ENCODE measurements at regions not wholly inside any gene's neighbourhood (a gene's known extent, or its start where the extent isn't known, plus 50 kb on each side); places are given as distances from the start of the nearest gene placed in this dataset.

- no peak for DNase-seq (ENCODE audit: low read depth in 2 of 2)
These were observed 56.0 kb upstream of the CTTNBP2 start for GRCh38 chr7:117929237-117929636.

GRCh38 chr7:117931314-117931713 is 58.1 kb upstream of the CTTNBP2 start:
- no peak for DNase-seq (ENCODE audit: low read depth in 2 of 2)

DNA sequence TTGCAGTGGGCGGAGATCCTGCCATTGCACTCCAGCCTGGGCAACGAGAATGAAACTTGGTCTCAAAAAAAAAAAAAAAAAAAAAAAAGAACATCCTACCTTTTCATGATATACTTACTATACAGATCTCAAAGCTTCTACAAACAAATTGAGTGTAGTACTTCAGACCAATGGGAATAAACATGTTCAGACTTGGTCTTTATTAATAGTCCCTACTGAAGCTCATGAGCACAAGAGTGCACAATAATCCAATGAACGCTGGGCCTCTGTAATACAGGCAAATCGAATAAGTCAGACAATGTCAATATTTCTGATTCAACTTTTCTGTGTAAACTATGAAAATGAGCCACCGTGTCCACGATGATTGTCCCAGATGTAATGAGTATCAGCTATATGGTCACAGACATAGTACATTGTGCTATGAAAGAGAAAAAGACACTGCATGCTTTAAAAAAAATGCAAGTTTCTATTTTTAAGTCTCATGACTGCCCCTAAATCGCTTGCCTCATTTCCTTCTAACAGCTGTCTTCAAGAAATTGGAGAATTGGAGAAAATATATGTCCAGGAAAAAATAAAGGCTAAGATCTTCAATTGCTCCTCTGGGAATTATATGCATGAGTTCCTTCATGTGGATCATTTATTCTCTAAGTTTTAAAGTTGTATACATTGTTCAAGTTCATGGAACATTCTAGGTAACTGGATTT is 64.0 kb upstream of the CTTNBP2 start:
- DNase-seq (ENCODE audit: low read depth in 2 of 2), result no peak

- DNase-seq (ENCODE audit: low read depth in 2 of 2), result no peak
These were observed 64.7 kb upstream of the CTTNBP2 start for GRCh38 chr7:117937753-117938483.

- no peak for DNase-seq (ENCODE audit: low read depth in 2 of 2)
These were observed 68.0 kb upstream of the CTTNBP2 start for GRCh38 chr7:117941138-117941810.

- DNase-seq (ENCODE audit: low read depth in 2 of 2), result no peak
These were observed 69.5 kb upstream of the CTTNBP2 start for GRCh38 chr7:117942780-117943179.

DNA sequence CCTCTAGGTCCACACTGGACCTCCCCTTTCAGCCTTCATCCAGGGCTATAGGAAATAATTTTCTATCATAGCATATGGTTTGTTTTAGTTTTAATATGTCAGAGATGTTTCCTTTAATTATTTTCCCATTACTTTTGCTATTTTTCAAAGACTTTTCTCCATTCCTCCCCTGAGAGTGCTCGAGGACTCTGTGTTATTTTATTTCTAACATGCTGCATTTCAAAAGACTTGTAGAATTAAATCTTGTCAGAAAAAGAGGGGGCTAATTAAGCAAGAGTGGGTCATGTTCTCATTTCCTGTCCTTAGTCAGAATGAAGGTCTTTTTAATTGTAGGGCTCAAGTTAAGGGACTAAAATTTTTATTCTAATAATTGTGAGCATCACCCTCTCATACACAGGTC is 71.6 kb upstream of the CTTNBP2 start:
- no peak for DNase-seq (ENCODE audit: low read depth in 2 of 2)

- DNase-seq (ENCODE audit: low read depth in 2 of 2), result no peak
These were observed 73.0 kb upstream of the CTTNBP2 start for GRCh38 chr7:117946151-117946633.

GRCh38 chr7:117949232-117949631 is 76.0 kb upstream of the CTTNBP2 start:
- no peak for DNase-seq (ENCODE audit: low read depth in 2 of 2)

DNA sequence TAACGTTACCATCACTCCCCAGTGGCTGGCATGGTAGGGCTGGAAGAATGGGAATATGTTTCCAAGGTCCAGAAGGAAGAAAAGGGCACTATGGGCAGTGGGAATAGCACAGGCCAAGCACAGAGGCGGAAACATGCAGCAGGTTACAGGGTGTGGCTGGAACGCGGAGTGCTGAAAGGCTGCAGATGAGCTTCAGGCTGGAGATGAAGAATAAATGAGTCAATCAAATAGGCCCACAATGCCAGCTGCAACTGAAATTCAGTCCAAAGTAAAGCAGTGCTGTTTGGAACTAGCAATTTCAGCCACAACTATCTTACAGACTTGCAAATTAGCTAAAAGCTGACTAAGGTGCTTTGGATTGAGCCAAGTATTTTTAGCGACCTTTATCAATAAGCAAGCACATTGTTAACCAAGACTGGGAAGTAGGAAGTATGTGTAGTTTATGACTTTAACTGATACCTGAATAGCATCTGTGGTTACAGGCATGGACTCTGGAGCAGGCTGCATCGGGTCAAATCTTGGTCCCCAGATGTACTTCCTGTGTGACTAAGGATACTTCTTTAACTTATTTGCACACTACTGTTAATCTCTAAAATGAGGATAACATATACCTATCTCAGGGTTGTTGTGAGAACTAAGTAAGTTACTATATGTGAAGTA is 77.5 kb upstream of the CTTNBP2 start:
- no peak for DNase-seq (ENCODE audit: low read depth in 2 of 2)

DNA sequence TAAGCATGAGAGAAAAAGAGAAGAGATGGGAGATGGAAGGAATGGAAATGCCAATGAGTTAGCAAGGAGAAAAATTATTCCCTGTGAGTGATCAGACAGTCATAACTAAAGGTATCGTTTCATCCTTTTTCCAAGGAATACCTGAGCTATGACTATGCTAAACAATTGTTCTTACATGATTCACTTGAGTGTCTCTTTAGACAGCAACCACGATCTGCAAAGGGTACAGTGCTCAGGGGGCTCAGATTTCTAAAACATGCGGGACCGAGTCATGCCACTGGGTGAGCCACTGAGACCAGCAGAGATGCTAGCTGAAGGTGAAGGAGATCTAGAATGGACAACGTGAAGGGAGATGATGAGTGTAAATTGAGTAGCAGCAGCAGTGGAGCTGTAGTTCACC is 78.0 kb upstream of the CTTNBP2 start:
- DNase-seq (ENCODE audit: low read depth in 2 of 2), result no peak

GRCh38 chr7:117951691-117952280 is 78.5 kb upstream of the CTTNBP2 start:
- no peak for DNase-seq (ENCODE audit: low read depth in 2 of 2)

DNA sequence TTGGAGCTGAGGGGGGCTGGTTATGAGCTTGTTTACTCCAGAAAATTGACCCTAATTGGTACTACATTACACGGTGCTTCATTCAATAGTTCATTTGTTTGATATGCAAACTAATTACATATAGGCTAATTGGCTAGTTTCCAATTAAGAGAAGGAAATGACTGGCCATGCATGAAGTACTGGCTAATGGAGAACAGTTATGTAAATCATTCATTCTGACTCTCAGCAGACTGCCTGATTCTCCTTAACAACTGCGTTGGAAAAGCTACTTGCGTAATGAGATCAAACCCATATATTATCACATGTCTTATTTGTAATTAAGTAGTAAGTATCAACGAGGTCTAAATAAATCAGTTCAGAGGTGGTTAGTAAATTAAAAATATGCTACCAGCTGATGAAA is 81.8 kb upstream of the CTTNBP2 start:
- no peak for DNase-seq (ENCODE audit: low read depth in 2 of 2)

GRCh38 chr7:117960351-117960750 is 87.1 kb upstream of the CTTNBP2 start:
- DNase-seq (ENCODE audit: low read depth in 2 of 2), result no peak

DNA sequence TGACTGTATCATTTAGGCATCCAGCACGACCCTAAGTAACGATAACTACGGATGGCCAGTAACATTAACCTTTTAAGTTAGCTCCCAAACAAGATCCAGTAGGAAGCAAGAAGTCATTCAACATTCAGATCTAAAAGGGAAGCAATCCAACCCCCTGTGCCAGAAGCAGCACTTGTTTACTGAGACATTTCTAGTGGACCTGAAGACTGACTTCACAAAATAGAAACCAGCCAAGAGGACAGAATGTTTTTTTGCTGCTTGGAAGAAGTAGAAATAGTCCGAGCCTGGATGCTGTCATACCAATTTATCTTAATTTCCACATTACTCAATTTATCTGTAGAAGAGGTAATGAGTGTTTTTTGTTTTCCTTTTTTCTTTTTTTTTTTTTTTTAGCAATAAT is 88.0 kb upstream of the CTTNBP2 start:
- DNase-seq (ENCODE audit: low read depth in 2 of 2), result no peak

GRCh38 chr7:117962366-117962994 is 89.2 kb upstream of the CTTNBP2 start:
- no peak for DNase-seq (ENCODE audit: low read depth in 2 of 2)

GRCh38 chr7:117963264-117964197 is 90.3 kb upstream of the CTTNBP2 start:
- DNase-seq (ENCODE audit: low read depth in 2 of 2), result no peak

DNA sequence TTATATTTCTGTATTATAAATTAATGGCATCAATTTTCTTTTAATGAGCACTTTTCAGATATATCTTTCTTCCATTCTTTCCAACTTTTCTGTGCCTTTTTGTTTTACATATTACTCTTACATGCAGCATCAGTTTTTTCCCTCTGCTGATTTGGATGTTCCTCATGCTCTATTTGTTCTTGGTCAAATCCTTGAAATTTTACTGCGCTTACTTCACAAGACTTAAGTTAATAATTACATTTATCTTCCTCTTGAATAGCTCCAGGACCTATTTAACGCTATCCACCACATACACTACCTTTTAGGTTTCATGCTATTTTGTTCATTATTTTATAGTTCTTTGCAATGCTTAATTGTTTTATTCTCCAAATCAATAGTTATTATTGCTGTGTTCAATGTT is 97.6 kb upstream of the CTTNBP2 start:
- DNase-seq (ENCODE audit: low read depth in 2 of 2), result no peak

- no peak for DNase-seq (ENCODE audit: low read depth in 2 of 2)
These were observed 98.5 kb upstream of the CTTNBP2 start for GRCh38 chr7:117971556-117972244.

DNA sequence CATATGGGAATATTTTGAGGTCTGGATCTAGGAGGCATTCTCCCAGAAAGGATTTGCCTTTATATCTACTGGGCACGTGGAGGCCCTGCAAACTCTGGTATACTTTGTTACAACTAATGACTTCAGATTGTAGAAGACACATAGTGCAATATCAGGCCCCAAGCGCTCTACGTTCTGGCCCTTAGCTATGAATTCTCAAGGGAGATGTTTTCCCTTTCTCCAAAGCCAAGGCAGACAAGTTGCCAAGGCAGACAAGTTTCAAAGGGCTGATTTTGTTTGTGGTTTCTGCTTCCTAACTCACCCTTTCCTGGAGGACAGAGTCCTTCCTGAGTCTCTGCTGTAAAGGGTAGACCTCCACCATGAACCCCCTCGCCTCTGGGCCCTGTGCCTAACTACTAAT is 99.4 kb upstream of the CTTNBP2 start:
- no peak for DNase-seq (ENCODE audit: low read depth in 2 of 2)

Measured in stimulated activated CD4-positive, alpha-beta T cell treated with anti-CD3 and anti-CD28 coated beads, Interleukin-4, amount 100 ng/mL, for 48 hours (primary cell).